Breast epithelium (tissue), 3 donors: ENCODE measurements at regions not wholly inside any gene's neighbourhood (a gene's known extent, or its start where the extent isn't known, plus 50 kb on each side); places are given as distances from the start of the nearest gene placed in this dataset.

Experiments used
- POLR2A ChIP-seq: fragments of 450-650 bp; IDR thresholded peaks from one replicate; pipeline ENCODE4 v1.6.1; 2016; ENCODE audit warnings: antibody characterized with exemption, mild to moderate bottlenecking, moderate library complexity
- POLR2AphosphoS5 ChIP-seq, 3 donors: sonication (generic); formaldehyde crosslinking; IDR thresholded peaks; one replicate each; pipeline ENCODE4 v1.6.1; 2017; ENCODE audit warnings: antibody characterized with exemption in 3 of 3
- TF ChIP-seq, protein P1 (sequence below), 3 donors: fragments of 450-650 bp; IDR thresholded peaks; one replicate each; pipeline ENCODE4 v1.5.1; 2016 to 2017; ENCODE audit warnings: antibody characterized with exemption in 3 of 3, mild to moderate bottlenecking in 3 of 3, moderate library complexity in 3 of 3

DNA sequence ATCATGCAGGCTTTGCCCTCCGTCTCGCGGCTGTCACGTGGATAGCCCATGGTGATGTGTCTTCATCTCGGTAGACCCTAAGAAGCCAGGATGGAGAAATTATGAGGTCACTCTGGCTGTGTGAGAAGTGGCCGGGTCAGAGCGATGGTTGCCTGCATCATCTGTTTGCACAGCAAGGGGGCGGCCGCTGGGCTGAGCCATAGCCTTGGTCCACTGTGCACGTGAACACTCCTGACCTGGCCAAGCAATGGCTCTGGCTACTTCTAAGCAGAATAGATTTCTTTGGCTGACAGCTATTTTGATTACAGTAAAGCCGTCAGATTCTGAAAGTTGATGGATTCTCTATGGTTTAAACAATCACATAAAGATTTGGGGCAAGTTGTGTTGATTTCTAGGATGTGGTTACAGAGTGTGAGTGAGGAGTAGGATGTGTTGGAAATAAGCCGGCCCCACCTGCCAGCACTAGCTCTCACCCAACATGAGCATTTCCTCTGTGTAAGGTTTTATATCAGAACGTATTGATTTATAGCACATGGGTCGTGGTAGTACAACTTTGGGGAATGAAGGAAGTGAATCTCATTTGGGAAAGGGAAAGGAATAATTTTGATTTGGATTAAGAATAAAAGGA lies 214.4 kb upstream of the GPR26 start:
- TF ChIP-seq, protein P1, sequence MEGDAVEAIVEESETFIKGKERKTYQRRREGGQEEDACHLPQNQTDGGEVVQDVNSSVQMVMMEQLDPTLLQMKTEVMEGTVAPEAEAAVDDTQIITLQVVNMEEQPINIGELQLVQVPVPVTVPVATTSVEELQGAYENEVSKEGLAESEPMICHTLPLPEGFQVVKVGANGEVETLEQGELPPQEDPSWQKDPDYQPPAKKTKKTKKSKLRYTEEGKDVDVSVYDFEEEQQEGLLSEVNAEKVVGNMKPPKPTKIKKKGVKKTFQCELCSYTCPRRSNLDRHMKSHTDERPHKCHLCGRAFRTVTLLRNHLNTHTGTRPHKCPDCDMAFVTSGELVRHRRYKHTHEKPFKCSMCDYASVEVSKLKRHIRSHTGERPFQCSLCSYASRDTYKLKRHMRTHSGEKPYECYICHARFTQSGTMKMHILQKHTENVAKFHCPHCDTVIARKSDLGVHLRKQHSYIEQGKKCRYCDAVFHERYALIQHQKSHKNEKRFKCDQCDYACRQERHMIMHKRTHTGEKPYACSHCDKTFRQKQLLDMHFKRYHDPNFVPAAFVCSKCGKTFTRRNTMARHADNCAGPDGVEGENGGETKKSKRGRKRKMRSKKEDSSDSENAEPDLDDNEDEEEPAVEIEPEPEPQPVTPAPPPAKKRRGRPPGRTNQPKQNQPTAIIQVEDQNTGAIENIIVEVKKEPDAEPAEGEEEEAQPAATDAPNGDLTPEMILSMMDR (IDR thresholded peaks at IDR 0.05) = no peak
- TF ChIP-seq POLR2A (no peak), POLR2AphosphoS5 (IDR thresholded peaks at IDR 0.05) (no peak)
